B cell (primary cell): ENCODE measurements at regions not wholly inside any gene's neighbourhood (a gene's known extent, or its start where the extent isn't known, plus 50 kb on each side); places are given as distances from the start of the nearest gene placed in this dataset.

Experiments
- ATAC-seq: fragments of 200-7000 bp; cut with Tn5 transposase; one replicate; pipeline ENCODE4 v1.10.0; 2021; ENCODE audit warnings: low read depth, mild to moderate bottlenecking, moderate number of reproducible peaks, moderate library complexity
- CTCF ChIA-PET: fragments of 350-600 bp; sonication (Branson Sonifier 250); formaldehyde crosslinking; loops from one replicate; lab custom pipeline; 2021; ENCODE audit warnings: antibody characterized with exemption, inconsistent platforms; lab: Charles Lee
- POLR2A ChIA-PET: fragments of 350-600 bp; sonication (Branson Sonifier 250); formaldehyde crosslinking; loops from one replicate; lab custom pipeline; 2021; ENCODE audit warnings: antibody characterized with exemption; lab: Charles Lee
- DNase-seq: peaks from one replicate; pipeline ENCODE4 v3.0.0; 2013
- H2AFZ ChIP-seq: 2 replicates; pipeline ENCODE4 v1.6.1; 2012; ENCODE audit warnings: mild to moderate bottlenecking, low read depth, low read length; ENCODE audit not compliant: insufficient read depth, poor library complexity, severe bottlenecking
- H3K27ac ChIP-seq, 2 donors: 1 replicate in 1 of 2; 2 replicates in 1 of 2; pipeline ENCODE4 v1.5.1; 2012 to 2013; ENCODE audit warnings: low read length in 2 of 2, mild to moderate bottlenecking in 2 of 2, moderate library complexity in 1 of 2
- H3K27me3 ChIP-seq, 4 experiments: fragments of 200-600 bp in 1 of 4; sonication (generic) in 1 of 4; replicated peaks in 1 of 4; 1 replicate in 2 of 4; 2 replicates in 2 of 4; pipeline versions ENCODE4 v1.6.1 to v1.7.0; 2013 to 2016; ENCODE audit warnings: low read length in 3 of 4, mild to moderate bottlenecking in 2 of 4, mixed read lengths in 1 of 4, moderate library complexity in 1 of 4; ENCODE audit not compliant: insufficient read depth in 4 of 4, control insufficient read depth in 3 of 4; ENCODE audit errors: control extremely low read depth in 1 of 4
- H3K36me3 ChIP-seq, 2 experiments: replicated peaks in 1 of 2; 1 replicate in 1 of 2; 2 replicates in 1 of 2; pipeline versions ENCODE4 v1.6.1 to v1.7.1; 2013; ENCODE audit warnings: low read length in 1 of 2; ENCODE audit not compliant: insufficient read depth in 2 of 2, control insufficient read depth in 1 of 2; ENCODE audit errors: control extremely low read depth in 1 of 2, extremely low read depth in 1 of 2
- H3K4me1 ChIP-seq, 2 donors: fragments of 200-600 bp in 1 of 2; sonication (generic) in 1 of 2; 1 replicate in 1 of 2; 2 replicates in 1 of 2; pipeline versions ENCODE4 v1.5.1 to v1.6.1; 2013 to 2017; ENCODE audit warnings: low read length in 2 of 2; ENCODE audit not compliant: control insufficient read depth in 2 of 2, insufficient read depth in 2 of 2
- H3K4me2 ChIP-seq: replicated peaks from 2 replicates; pipeline ENCODE3; 2012; ENCODE audit warnings: mild to moderate bottlenecking, low read depth, low read length; ENCODE audit not compliant: poor library complexity, severe bottlenecking
- H3K4me3 ChIP-seq, 5 experiments: fragments of 200-600 bp in 1 of 5; sonication (generic) in 1 of 5; 1 replicate in 3 of 5; 2 replicates in 2 of 5; pipeline versions ENCODE4 v1.5.1 to v1.7.0; 2011 to 2016; ENCODE audit warnings: low read length in 4 of 5, mild to moderate bottlenecking in 4 of 5, low read depth in 2 of 5, control low read depth in 1 of 5, moderate library complexity in 1 of 5; ENCODE audit not compliant: insufficient read depth in 1 of 5; ENCODE audit errors: control extremely low read depth in 1 of 5, extremely low read depth in 1 of 5
- H3K79me2 ChIP-seq: fragments of 200-600 bp; sonication (generic); one replicate; pipeline ENCODE4 v1.6.0; 2016; ENCODE audit warnings: low read length; ENCODE audit not compliant: control insufficient read depth, insufficient read depth
- H3K9ac ChIP-seq: fragments of 200-600 bp; sonication (generic); 2 replicates; pipeline ENCODE4 v1.6.1; 2017; ENCODE audit warnings: mild to moderate bottlenecking, low read length, moderate library complexity
- H3K9me3 ChIP-seq, 3 donors: one replicate each; pipeline versions ENCODE4 v1.6.1 to v1.7.1; 2013; ENCODE audit warnings: low read length in 2 of 3; ENCODE audit not compliant: control insufficient read depth in 2 of 3, insufficient read depth in 1 of 3; ENCODE audit errors: control extremely low read depth in 1 of 3
- H4K20me1 ChIP-seq: 2 replicates; pipeline ENCODE4 v1.6.0; 2012; ENCODE audit warnings: mild to moderate bottlenecking, low read length; ENCODE audit not compliant: insufficient read depth, control insufficient read depth, poor library complexity, severe bottlenecking
- H3K27ac Mint-ChIP-seq: one replicate; pipeline ENCODE4 v1.8.0; 2021; ENCODE audit warnings: mixed read lengths
- H3K27me3 Mint-ChIP-seq: one replicate; pipeline ENCODE4 v1.8.0; 2021; ENCODE audit warnings: mixed read lengths
- H3K4me1 Mint-ChIP-seq: one replicate; pipeline ENCODE4 v1.8.0; 2021; ENCODE audit warnings: mixed read lengths
- H3K4me3 Mint-ChIP-seq: one replicate; pipeline ENCODE4 v1.8.0; 2021; ENCODE audit warnings: mixed read lengths
- H3K9me3 Mint-ChIP-seq: one replicate; pipeline ENCODE4 v1.8.0; 2022; ENCODE audit warnings: mixed read lengths; ENCODE audit not compliant: insufficient read depth
- CTCF ChIP-seq: fragments of 200-600 bp; IDR thresholded peaks from one replicate; pipeline ENCODE4 v1.8.0; 2022; ENCODE audit warnings: antibody characterized with exemption, mild to moderate bottlenecking
- EZH2 ChIP-seq: IDR thresholded peaks from 2 replicates; pipeline ENCODE4 v1.6.1; 2012; ENCODE audit warnings: borderline replicate concordance, low read depth, mild to moderate bottlenecking, moderate library complexity, low read length; ENCODE audit not compliant: insufficient read depth, poor library complexity, severe bottlenecking
- WGBS: methylation state at CpG from one replicate; pipeline ENCODE4 v1.1.5; 2013; ENCODE audit warnings: missing lambda C conversion rate; ENCODE audit not compliant: insufficient coverage; 5-methylcytosine and 5-hydroxymethylcytosine counted together
- intact Hi-C: fragments of 100-400 bp; cut with micrococcal nuclease; formaldehyde crosslinking; loops from one replicate; pipeline ENCODE4 v1.10.0; 2022

GRCh38 chr12:25617991-25618390, 64.9 kb upstream of the LMNTD1 start:
- ChIA-PET CTCF (no interaction called here), POLR2A (no interaction called here)
- Histone ChIP-seq H3K36me3 (no peaks in the 10 kb centered on the region), H3K9ac (no peak overlapping the region), H3K79me2 (no peaks in the 10 kb centered on the region), H3K4me2 (no peak overlapping the region), H3K9me3 (no peaks in the 10 kb centered on the region), H3K27me3 (no peaks in the 10 kb centered on the region), H4K20me1 (no peaks in the 10 kb centered on the region), H3K4me1 (no peaks in the 10 kb centered on the region), H3K4me3 (no peak overlapping the region), H3K27ac (no peak overlapping the region), H2AFZ (no peak overlapping the region)
- intact Hi-C loops = no loop called here
- H3K27ac Mint-ChIP-seq = no peak overlapping the region
- H3K27me3 Mint-ChIP-seq = peaks cover 9% of the 10 kb centered on the region
- TF ChIP-seq EZH2 (no peak), CTCF (no peak)
- no peak for DNase-seq
- no peak for ATAC-seq
- no peak overlapping the region for H3K4me3 Mint-ChIP-seq
- 91% methylated on average over 1 of the region's 1 CpG for WGBS
- no peaks in the 10 kb centered on the region for H3K9me3 Mint-ChIP-seq
- no peaks in the 10 kb centered on the region for H3K4me1 Mint-ChIP-seq

- 89% methylated on average over 1 of the region's 1 CpG for WGBS
- Histone ChIP-seq H3K79me2 (no peaks in the 10 kb centered on the region), H3K27ac (no peak overlapping the region), H3K4me2 (no peak overlapping the region), H2AFZ (no peak overlapping the region), H3K4me1 (no peaks in the 10 kb centered on the region), H3K9ac (no peak overlapping the region), H3K4me3 (no peak overlapping the region), H3K27me3 (no peaks in the 10 kb centered on the region), H4K20me1 (no peaks in the 10 kb centered on the region), H3K9me3 (no peaks in the 10 kb centered on the region), H3K36me3 (no peaks in the 10 kb centered on the region)
- intact Hi-C loops = no loop called here
- Mint-ChIP-seq H3K27ac (no peak overlapping the region), H3K27me3 (peaks cover 7% of the 10 kb centered on the region), H3K4me3 (no peak overlapping the region), H3K9me3 (no peaks in the 10 kb centered on the region), H3K4me1 (no peaks in the 10 kb centered on the region)
- ATAC-seq (no peak), DNase-seq (no peak)
- TF ChIP-seq EZH2 (no peak), CTCF (no peak)
- POLR2A ChIA-PET = no interaction called here
- CTCF ChIA-PET = no interaction called here
These were observed 70.7 kb upstream of the LMNTD1 start for GRCh38 chr12:25623816-25624215.
